Activated CD4-positive, alpha-beta T cell treated with anti-CD3 and anti-CD28 coated beads for 36 hours (primary cell): ENCODE measurements at regions not wholly inside any gene's neighbourhood (a gene's known extent, or its start where the extent isn't known, plus 50 kb on each side); places are given as distances from the start of the nearest gene placed in this dataset.

ENCODE experiments used
- ATAC-seq: fragments of 200-7000 bp; cut with Tn5 transposase; one replicate; pipeline ENCODE4 v1.10.0; 2021; ENCODE audit warnings: mild to moderate bottlenecking, moderate library complexity
- CTCF ChIA-PET: fragments of 350-600 bp; sonication (Branson Sonifier 250); formaldehyde crosslinking; loops from one replicate; lab custom pipeline; 2021; ENCODE audit warnings: antibody characterized with exemption; lab: Charles Lee
- POLR2A ChIA-PET: fragments of 350-600 bp; sonication (Branson Sonifier 250); formaldehyde crosslinking; loops from one replicate; lab custom pipeline; 2021; ENCODE audit warnings: antibody characterized with exemption, inconsistent platforms; lab: Charles Lee
- DNase-seq: peaks from one replicate; pipeline ENCODE4 v3.0.0-alpha.2; 2020
- H3K27ac Mint-ChIP-seq: one replicate; pipeline ENCODE4 v1.8.0; 2021; ENCODE audit warnings: mixed read lengths
- H3K27me3 Mint-ChIP-seq: one replicate; pipeline ENCODE4 v1.8.0; 2021; ENCODE audit warnings: mixed read lengths
- H3K36me3 Mint-ChIP-seq: one replicate; pipeline ENCODE4 v1.8.0; 2021; ENCODE audit warnings: low read depth, mixed read lengths
- H3K4me1 Mint-ChIP-seq: one replicate; pipeline ENCODE4 v1.8.0; 2021; ENCODE audit warnings: mixed read lengths
- H3K4me3 Mint-ChIP-seq: one replicate; pipeline ENCODE4 v1.8.0; 2021; ENCODE audit warnings: mild to moderate bottlenecking, moderate library complexity, mixed read lengths
- H3K9me3 Mint-ChIP-seq: one replicate; pipeline ENCODE4 v1.8.0; 2021; ENCODE audit warnings: low read depth, mixed read lengths
- intact Hi-C, 2 experiments: fragments of 100-400 bp; cut with DNase I in 1 of 2; cut with micrococcal nuclease in 1 of 2; formaldehyde crosslinking; loops; one replicate each; pipeline versions ENCODE4 v1.14.2 to v1.15.1; 2022 to 2024; cut with DNase I, micrococcal nuclease

- no peak overlapping the region for H3K4me3 Mint-ChIP-seq
- no peaks in the 10 kb centered on the region for H3K4me1 Mint-ChIP-seq
- H3K27ac Mint-ChIP-seq: no peak overlapping the region
- no peaks in the 10 kb centered on the region for H3K9me3 Mint-ChIP-seq
- H3K36me3 Mint-ChIP-seq: no peaks in the 10 kb centered on the region
- H3K27me3 Mint-ChIP-seq: no peaks in the 10 kb centered on the region
- CTCF ChIA-PET: interaction anchor here (1.0 kb wide), 1 partner anchor 183 kb away, joined by 3 read pairs; no protein-coding TSS in a partner anchor
- DNase-seq (no peak), ATAC-seq (no peak)
- intact Hi-C loops: no loop called here
- POLR2A ChIA-PET: no interaction called here
Measured at GRCh38 chr11:112403432-112403831, 142.8 kb upstream of the PLET1 start.

- ATAC-seq (no peak), DNase-seq (no peak)
- Mint-ChIP-seq H3K36me3 (no peaks in the 10 kb centered on the region), H3K27ac (no peak overlapping the region), H3K27me3 (no peaks in the 10 kb centered on the region), H3K4me1 (no peaks in the 10 kb centered on the region), H3K4me3 (no peak overlapping the region), H3K9me3 (no peaks in the 10 kb centered on the region)
- POLR2A ChIA-PET: no interaction called here
- CTCF ChIA-PET: no interaction called here
- intact Hi-C loops: no loop called here
Measured at GRCh38 chr11:112404112-112404511, 143.5 kb upstream of the PLET1 start.

- ATAC-seq (no peak), DNase-seq (no peak)
- peaks cover 2% of the 10 kb centered on the region for H3K27me3 Mint-ChIP-seq
- CTCF ChIA-PET: interaction anchor here (0.6 kb wide), 1 partner anchor 46 kb away, joined by 3 read pairs; no protein-coding TSS in a partner anchor
- intact Hi-C loops: no loop called here
- no peak overlapping the region for H3K4me3 Mint-ChIP-seq
- H3K9me3 Mint-ChIP-seq: peaks cover 7% of the 10 kb centered on the region
- H3K36me3 Mint-ChIP-seq: peaks cover 1% of the 10 kb centered on the region
- peaks cover 11% of the 10 kb centered on the region for H3K4me1 Mint-ChIP-seq
- POLR2A ChIA-PET: no interaction called here
- H3K27ac Mint-ChIP-seq: no peak overlapping the region
Measured at GRCh38 chr11:112408517-112408916, 147.9 kb upstream of the PLET1 start.

GRCh38 chr11:112410325-112410724, 149.7 kb upstream of the PLET1 start:
- Mint-ChIP-seq H3K27ac (peak overlapping the region; percentile 2), H3K36me3 (peaks cover 1% of the 10 kb centered on the region), H3K4me3 (no peak overlapping the region), H3K9me3 (peaks cover 10% of the 10 kb centered on the region), H3K4me1 (peaks cover 11% of the 10 kb centered on the region), H3K27me3 (peaks cover 2% of the 10 kb centered on the region)
- ChIA-PET POLR2A (no interaction called here), CTCF (no interaction called here)
- intact Hi-C loops: no loop called here
- peak; percentile 74 for ATAC-seq
- peak; percentile 7 for DNase-seq

GRCh38 chr11:112412383-112412782, 151.7 kb upstream of the PLET1 start:
- POLR2A ChIA-PET: no interaction called here
- ATAC-seq (no peak), DNase-seq (no peak)
- H3K9me3 Mint-ChIP-seq: peaks cover 12% of the 10 kb centered on the region
- intact Hi-C loops: no loop called here
- peaks cover 2% of the 10 kb centered on the region for H3K27me3 Mint-ChIP-seq
- peaks cover 16% of the 10 kb centered on the region for H3K4me1 Mint-ChIP-seq
- peaks cover 1% of the 10 kb centered on the region for H3K36me3 Mint-ChIP-seq
- H3K27ac Mint-ChIP-seq: no peak overlapping the region
- CTCF ChIA-PET: no interaction called here
- H3K4me3 Mint-ChIP-seq: no peak overlapping the region

GRCh38 chr11:112417339-112417738, 156.7 kb upstream of the PLET1 start:
- peaks cover 6% of the 10 kb centered on the region for H3K9me3 Mint-ChIP-seq
- peaks cover 12% of the 10 kb centered on the region for H3K4me1 Mint-ChIP-seq
- DNase-seq (no peak), ATAC-seq (peak; percentile 44)
- ChIA-PET CTCF (interaction anchor here (1.2 kb wide), 1 partner anchor 138 kb away, joined by 4 read pairs; no protein-coding TSS in a partner anchor), POLR2A (no interaction called here)
- peaks cover 1% of the 10 kb centered on the region for H3K36me3 Mint-ChIP-seq
- no peaks in the 10 kb centered on the region for H3K27me3 Mint-ChIP-seq
- no peak overlapping the region for H3K4me3 Mint-ChIP-seq
- intact Hi-C loops: no loop called here
- no peak overlapping the region for H3K27ac Mint-ChIP-seq

- ChIA-PET POLR2A (no interaction called here), CTCF (no interaction called here)
- peak; percentile 49 for ATAC-seq
Measured at GRCh38 chr11:112418438-112418837, 157.8 kb upstream of the PLET1 start.

GRCh38 chr11:112421879-112422278, 161.2 kb upstream of the PLET1 start:
- POLR2A ChIA-PET: no interaction called here
- intact Hi-C loops: no loop called here

More at GRCh38 chr11:112418438-112418837, 157.8 kb upstream of the PLET1 start:
- Mint-ChIP-seq H3K4me3 (no peak overlapping the region), H3K4me1 (peaks cover 10% of the 10 kb centered on the region), H3K27ac (no peak overlapping the region), H3K9me3 (peaks cover 6% of the 10 kb centered on the region), H3K27me3 (no peaks in the 10 kb centered on the region), H3K36me3 (no peaks in the 10 kb centered on the region)
- intact Hi-C loops: no loop called here
- no peak for DNase-seq

GRCh38 chr11:112425121-112425520, 164.5 kb upstream of the PLET1 start:
- H3K27me3 Mint-ChIP-seq: no peaks in the 10 kb centered on the region
- CTCF ChIA-PET: no interaction called here
- intact Hi-C loops: no loop called here
- DNase-seq: no peak
- no peak overlapping the region for H3K27ac Mint-ChIP-seq
- ATAC-seq: no peak
- POLR2A ChIA-PET: no interaction called here
- H3K9me3 Mint-ChIP-seq: peaks cover 3% of the 10 kb centered on the region
- no peak overlapping the region for H3K4me3 Mint-ChIP-seq
- H3K4me1 Mint-ChIP-seq: no peaks in the 10 kb centered on the region
- no peaks in the 10 kb centered on the region for H3K36me3 Mint-ChIP-seq

More at GRCh38 chr11:112421879-112422278, 161.2 kb upstream of the PLET1 start:
- CTCF ChIA-PET: no interaction called here
- Mint-ChIP-seq H3K9me3 (no peaks in the 10 kb centered on the region), H3K27ac (no peak overlapping the region), H3K27me3 (no peaks in the 10 kb centered on the region), H3K4me3 (no peak overlapping the region), H3K4me1 (peaks cover 9% of the 10 kb centered on the region), H3K36me3 (no peaks in the 10 kb centered on the region)
- DNase-seq: no peak
- ATAC-seq: no peak

- intact Hi-C loops: no loop called here
- Mint-ChIP-seq H3K4me3 (no peak overlapping the region), H3K27me3 (peaks cover 8% of the 10 kb centered on the region), H3K27ac (no peak overlapping the region), H3K36me3 (peaks cover 2% of the 10 kb centered on the region), H3K4me1 (no peaks in the 10 kb centered on the region), H3K9me3 (peaks cover 22% of the 10 kb centered on the region)
- ChIA-PET POLR2A (no interaction called here), CTCF (no interaction called here)
- DNase-seq (no peak), ATAC-seq (no peak)
Measured at GRCh38 chr11:112437096-112437495, 176.4 kb upstream of the PLET1 start.

- ChIA-PET POLR2A (no interaction called here), CTCF (interaction anchor here (0.5 to 0.7 kb wide), 2 partner anchors 96 to 109 kb away, joined by 4 read pairs; no protein-coding TSS in a partner anchor)
- H3K27me3 Mint-ChIP-seq: peaks cover 6% of the 10 kb centered on the region
- peaks cover 5% of the 10 kb centered on the region for H3K36me3 Mint-ChIP-seq
- H3K27ac Mint-ChIP-seq: no peak overlapping the region
- intact Hi-C loops: no loop called here
- H3K4me1 Mint-ChIP-seq: no peaks in the 10 kb centered on the region
- peaks cover 32% of the 10 kb centered on the region for H3K9me3 Mint-ChIP-seq
- H3K4me3 Mint-ChIP-seq: no peak overlapping the region
- no peak for ATAC-seq
- DNase-seq: no peak
Measured at GRCh38 chr11:112439614-112440013, 179.0 kb upstream of the PLET1 start.

- Mint-ChIP-seq H3K27ac (no peak overlapping the region), H3K27me3 (peaks cover 4% of the 10 kb centered on the region), H3K36me3 (peaks cover 2% of the 10 kb centered on the region), H3K4me3 (no peak overlapping the region), H3K4me1 (no peaks in the 10 kb centered on the region), H3K9me3 (peaks cover 38% of the 10 kb centered on the region)
- DNase-seq (no peak), ATAC-seq (no peak)
- intact Hi-C loops: no loop called here
- POLR2A ChIA-PET: no interaction called here
- CTCF ChIA-PET: no interaction called here
Measured at GRCh38 chr11:112440518-112440917, 179.9 kb upstream of the PLET1 start.
